Body of pancreas (tissue), 4 donors: ENCODE measurements at regions not wholly inside any gene's neighbourhood (a gene's known extent, or its start where the extent isn't known, plus 50 kb on each side); places are given as distances from the start of the nearest gene placed in this dataset.

Source experiments
- POLR2A ChIP-seq, 3 donors: fragments of 450-650 bp; IDR thresholded peaks; one replicate each; pipeline ENCODE4 v1.6.1; 2016; ENCODE audit warnings: antibody characterized with exemption in 3 of 3, mild to moderate bottlenecking in 2 of 3
- TF ChIP-seq, protein P1 (sequence below), 7 experiments: fragments of 450-650 bp in 4 of 7; fragments of 200-600 bp in 3 of 7; sonication (generic) in 3 of 7; IDR thresholded peaks; one replicate each; pipeline ENCODE4 v1.5.1; 2016 to 2019; ENCODE audit warnings: antibody characterized with exemption in 7 of 7

DNA sequence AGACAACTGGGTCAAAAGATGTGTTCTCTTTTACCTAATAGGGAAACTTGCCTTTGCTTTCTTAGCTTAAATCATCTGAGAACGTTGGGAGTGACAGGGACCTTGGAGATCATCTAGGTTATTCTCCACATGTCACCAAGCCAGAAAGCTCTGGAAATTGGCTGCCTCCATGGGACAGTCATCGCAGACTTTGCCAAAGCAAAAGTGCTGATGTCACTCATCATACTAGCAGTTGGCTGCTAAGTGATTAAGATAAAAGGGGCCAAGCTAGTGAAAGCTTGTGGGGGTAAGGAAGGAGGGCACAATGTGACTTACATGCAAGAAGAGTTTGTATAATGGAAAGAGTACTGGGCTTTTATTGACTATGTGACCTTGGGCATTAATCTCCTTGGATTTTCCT lies 198.0 kb upstream of the PFN2 start:
- TF ChIP-seq, protein P1, sequence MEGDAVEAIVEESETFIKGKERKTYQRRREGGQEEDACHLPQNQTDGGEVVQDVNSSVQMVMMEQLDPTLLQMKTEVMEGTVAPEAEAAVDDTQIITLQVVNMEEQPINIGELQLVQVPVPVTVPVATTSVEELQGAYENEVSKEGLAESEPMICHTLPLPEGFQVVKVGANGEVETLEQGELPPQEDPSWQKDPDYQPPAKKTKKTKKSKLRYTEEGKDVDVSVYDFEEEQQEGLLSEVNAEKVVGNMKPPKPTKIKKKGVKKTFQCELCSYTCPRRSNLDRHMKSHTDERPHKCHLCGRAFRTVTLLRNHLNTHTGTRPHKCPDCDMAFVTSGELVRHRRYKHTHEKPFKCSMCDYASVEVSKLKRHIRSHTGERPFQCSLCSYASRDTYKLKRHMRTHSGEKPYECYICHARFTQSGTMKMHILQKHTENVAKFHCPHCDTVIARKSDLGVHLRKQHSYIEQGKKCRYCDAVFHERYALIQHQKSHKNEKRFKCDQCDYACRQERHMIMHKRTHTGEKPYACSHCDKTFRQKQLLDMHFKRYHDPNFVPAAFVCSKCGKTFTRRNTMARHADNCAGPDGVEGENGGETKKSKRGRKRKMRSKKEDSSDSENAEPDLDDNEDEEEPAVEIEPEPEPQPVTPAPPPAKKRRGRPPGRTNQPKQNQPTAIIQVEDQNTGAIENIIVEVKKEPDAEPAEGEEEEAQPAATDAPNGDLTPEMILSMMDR (IDR thresholded peaks at IDR 0.05), result no peak
- no peak for TF ChIP-seq POLR2A (IDR thresholded peaks at IDR 0.05)
